ENCODE measurements at regions not wholly inside any gene's neighbourhood (a gene's known extent, or its start where the extent isn't known, plus 50 kb on each side); places are given as distances from the start of the nearest gene placed in this dataset.

DNA sequence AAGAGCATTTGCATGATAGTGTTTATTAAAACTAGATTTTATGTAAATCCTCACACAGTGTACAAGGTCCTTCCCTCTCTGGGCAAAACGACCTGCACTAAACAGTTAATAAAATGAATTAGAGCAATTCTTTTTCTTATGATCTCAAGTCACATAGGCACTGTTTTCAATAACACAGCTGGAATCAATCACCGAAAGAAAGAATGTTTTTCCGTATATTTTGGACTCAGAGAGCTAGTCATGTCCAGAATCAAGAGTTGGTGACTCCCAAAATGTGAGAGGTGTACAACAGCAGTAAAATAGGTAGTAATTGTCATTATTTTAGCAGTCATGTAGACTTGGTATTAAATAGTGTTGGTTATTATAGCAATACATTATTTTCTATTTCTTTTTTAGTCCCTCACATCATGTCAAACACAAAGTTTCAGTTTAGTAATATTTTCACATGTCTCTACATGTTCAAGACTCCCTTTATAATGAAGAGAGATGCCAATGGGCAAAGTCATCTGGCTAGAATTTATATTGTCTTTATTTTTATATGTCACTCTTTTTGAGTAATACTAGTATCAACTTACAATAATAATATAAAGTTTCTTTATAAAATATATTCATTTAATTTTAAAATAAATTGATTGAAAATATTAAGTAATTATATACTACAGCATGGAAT, 448.6 kb upstream of the CDIN1 start (continued):
- TF ChIP-seq ZNF407 (CRISPR knock-in tag; IDR thresholded peaks at IDR 0.05; ENCODE audit: not compliant biosample characterization) (no peak), ZNF546 (CRISPR knock-in tag; conservative IDR thresholded peaks at IDR 0.05) (no peak), ZNF260 (CRISPR knock-in tag; IDR thresholded peaks at IDR 0.05; ENCODE audit: borderline replicate concordance, low read depth) (no peak), EED (CRISPR knock-in tag; IDR thresholded peaks at IDR 0.05) (no peak)

- intact Hi-C loops (cut with micrococcal nuclease; ENCODE audit: unreplicated experiment), result no loop called here
- POLR2A ChIA-PET, result no interaction called here
- no peak overlapping the region for H3K27ac ChIP-seq (ENCODE audit: extremely low read length, insufficient read depth, low read length)
- no peak for FAIRE-seq
- H3K4me3 ChIP-seq (replicated peaks in 1 of 3; ENCODE audit: insufficient read depth in 1 of 3, low read depth in 2 of 3, low read length in 3 of 3), result no peak overlapping the region
- BruUV-seq (replicated peaks), result no TSS peak
- no peak overlapping the region for H2AFZ ChIP-seq (ENCODE audit: low read length)
- no peak overlapping the region for H3K4me2 ChIP-seq (ENCODE audit: low read depth, low read length)
- no peak for DNase-seq (ENCODE audit: low spot score)
- no peaks in the 10 kb centered on the region for H3K9me3 ChIP-seq (ENCODE audit: low read length)
- no peaks in the 10 kb centered on the region for H4K20me1 ChIP-seq (ENCODE audit: insufficient read depth, low read length)
- H3K27me3 ChIP-seq (ENCODE audit: control insufficient read depth in 1 of 2, insufficient read depth in 2 of 2, low read length in 2 of 2), result no peaks in the 10 kb centered on the region
- no peaks in the 10 kb centered on the region for H3K4me1 ChIP-seq (ENCODE audit: insufficient read depth, low read length)
- no peak for ATAC-seq
- no peaks in the 10 kb centered on the region for H3K79me2 ChIP-seq (ENCODE audit: insufficient read depth, low read length)
- CTCF ChIA-PET (ENCODE audit: low intra/inter-chr PET ratio, low total read pairs), result no interaction called here
- no peaks in the 10 kb centered on the region for H3K36me3 ChIP-seq (replicated peaks in 1 of 2; ENCODE audit: control insufficient read depth in 1 of 2, insufficient read depth in 2 of 2, low read length in 2 of 2)
- 0% methylated on average over 2 of the region's 2 CpGs for WGBS (ENCODE audit: low lambda C conversion rate)
- H3K9ac ChIP-seq (ENCODE audit: insufficient read depth, low read depth, low read length), result no peak overlapping the region
- in situ Hi-C loops (cut with HindIII; ENCODE audit: extremely low pct_ligation_motif_present, low pct_unique_long_range_greater_than_20kb), result no loop called here
- TF ChIP-seq, protein P1, sequence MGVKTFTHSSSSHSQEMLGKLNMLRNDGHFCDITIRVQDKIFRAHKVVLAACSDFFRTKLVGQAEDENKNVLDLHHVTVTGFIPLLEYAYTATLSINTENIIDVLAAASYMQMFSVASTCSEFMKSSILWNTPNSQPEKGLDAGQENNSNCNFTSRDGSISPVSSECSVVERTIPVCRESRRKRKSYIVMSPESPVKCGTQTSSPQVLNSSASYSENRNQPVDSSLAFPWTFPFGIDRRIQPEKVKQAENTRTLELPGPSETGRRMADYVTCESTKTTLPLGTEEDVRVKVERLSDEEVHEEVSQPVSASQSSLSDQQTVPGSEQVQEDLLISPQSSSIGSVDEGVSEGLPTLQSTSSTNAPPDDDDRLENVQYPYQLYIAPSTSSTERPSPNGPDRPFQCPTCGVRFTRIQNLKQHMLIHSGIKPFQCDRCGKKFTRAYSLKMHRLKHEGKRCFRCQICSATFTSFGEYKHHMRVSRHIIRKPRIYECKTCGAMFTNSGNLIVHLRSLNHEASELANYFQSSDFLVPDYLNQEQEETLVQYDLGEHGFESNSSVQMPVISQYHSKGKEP (CRISPR knock-in tag; IDR thresholded peaks at IDR 0.05), result no peak
- TF ChIP-seq PHF8 (CRISPR knock-in tag; IDR thresholded peaks at IDR 0.05) (no peak), NFYC (CRISPR knock-in tag; IDR thresholded peaks at IDR 0.05) (no peak), ZSCAN25 (CRISPR knock-in tag; IDR thresholded peaks at IDR 0.05) (no peak), ZNF224 (CRISPR knock-in tag; IDR thresholded peaks at IDR 0.05) (no peak), MAFG (CRISPR knock-in tag; IDR thresholded peaks at IDR 0.05) (no peak)
- TF ChIP-seq, protein P2, sequence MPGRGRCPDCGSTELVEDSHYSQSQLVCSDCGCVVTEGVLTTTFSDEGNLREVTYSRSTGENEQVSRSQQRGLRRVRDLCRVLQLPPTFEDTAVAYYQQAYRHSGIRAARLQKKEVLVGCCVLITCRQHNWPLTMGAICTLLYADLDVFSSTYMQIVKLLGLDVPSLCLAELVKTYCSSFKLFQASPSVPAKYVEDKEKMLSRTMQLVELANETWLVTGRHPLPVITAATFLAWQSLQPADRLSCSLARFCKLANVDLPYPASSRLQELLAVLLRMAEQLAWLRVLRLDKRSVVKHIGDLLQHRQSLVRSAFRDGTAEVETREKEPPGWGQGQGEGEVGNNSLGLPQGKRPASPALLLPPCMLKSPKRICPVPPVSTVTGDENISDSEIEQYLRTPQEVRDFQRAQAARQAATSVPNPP (CRISPR knock-in tag; IDR thresholded peaks at IDR 0.05), result no peak
- TF ChIP-seq, protein P3, sequence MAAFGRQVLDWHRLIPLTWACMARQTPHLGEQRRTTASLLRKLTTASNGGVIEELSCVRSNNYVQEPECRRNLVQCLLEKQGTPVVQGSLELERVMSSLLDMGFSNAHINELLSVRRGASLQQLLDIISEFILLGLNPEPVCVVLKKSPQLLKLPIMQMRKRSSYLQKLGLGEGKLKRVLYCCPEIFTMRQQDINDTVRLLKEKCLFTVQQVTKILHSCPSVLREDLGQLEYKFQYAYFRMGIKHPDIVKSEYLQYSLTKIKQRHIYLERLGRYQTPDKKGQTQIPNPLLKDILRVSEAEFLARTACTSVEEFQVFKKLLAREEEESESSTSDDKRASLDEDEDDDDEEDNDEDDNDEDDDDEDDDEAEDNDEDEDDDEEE (CRISPR knock-in tag; IDR thresholded peaks at IDR 0.05), result no peak
Observed at GRCh38 chr15:36133742-36134141, 445.7 kb upstream of the CDIN1 start.

Measured in HepG2 (cell line).